ENCODE measurements at regions not wholly inside any gene's neighbourhood (a gene's known extent, or its start where the extent isn't known, plus 50 kb on each side); places are given as distances from the start of the nearest gene placed in this dataset.

- TF ChIP-seq, protein P1, sequence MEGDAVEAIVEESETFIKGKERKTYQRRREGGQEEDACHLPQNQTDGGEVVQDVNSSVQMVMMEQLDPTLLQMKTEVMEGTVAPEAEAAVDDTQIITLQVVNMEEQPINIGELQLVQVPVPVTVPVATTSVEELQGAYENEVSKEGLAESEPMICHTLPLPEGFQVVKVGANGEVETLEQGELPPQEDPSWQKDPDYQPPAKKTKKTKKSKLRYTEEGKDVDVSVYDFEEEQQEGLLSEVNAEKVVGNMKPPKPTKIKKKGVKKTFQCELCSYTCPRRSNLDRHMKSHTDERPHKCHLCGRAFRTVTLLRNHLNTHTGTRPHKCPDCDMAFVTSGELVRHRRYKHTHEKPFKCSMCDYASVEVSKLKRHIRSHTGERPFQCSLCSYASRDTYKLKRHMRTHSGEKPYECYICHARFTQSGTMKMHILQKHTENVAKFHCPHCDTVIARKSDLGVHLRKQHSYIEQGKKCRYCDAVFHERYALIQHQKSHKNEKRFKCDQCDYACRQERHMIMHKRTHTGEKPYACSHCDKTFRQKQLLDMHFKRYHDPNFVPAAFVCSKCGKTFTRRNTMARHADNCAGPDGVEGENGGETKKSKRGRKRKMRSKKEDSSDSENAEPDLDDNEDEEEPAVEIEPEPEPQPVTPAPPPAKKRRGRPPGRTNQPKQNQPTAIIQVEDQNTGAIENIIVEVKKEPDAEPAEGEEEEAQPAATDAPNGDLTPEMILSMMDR (IDR thresholded peaks at IDR 0.05; ENCODE audit: control extremely low read depth, extremely low read depth, low read depth, missing control alignments) = no peak
- no peak for DNase-seq (ENCODE audit: extremely low spot score)
- ChIA-PET POLR2A (no interaction called here), CTCF (no interaction called here)
These were observed 259.2 kb upstream of the NFIA start for GRCh38 chr1:60823151-60823550.

DNA sequence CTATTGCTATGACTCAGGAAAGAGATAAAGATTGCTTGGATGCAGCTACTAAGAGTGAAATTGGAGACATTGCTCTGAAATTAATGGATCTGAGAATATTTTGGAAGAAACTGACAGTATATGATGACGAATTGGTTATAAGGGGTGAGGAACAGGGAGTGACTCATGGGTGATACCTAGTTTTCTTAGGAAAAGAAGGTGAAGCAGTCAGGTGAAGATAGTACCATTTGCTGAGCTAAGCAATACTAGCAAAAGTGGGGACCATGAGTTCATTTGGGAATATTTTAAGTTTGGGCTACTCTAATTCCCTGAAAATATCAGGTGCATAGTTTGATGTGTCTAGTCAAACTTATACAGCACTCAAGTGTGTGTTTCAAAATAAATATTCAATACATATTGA is 260.1 kb upstream of the NFIA start:
- TF ChIP-seq, protein P1 (IDR thresholded peaks at IDR 0.05; ENCODE audit: control extremely low read depth, extremely low read depth, low read depth, missing control alignments) = no peak
- POLR2A ChIA-PET = no interaction called here
- CTCF ChIA-PET = interaction anchor here (0.7 to 1.1 kb wide), 2 partner anchors 10 to 56 kb away, joined by 3 read pairs; no protein-coding TSS in a partner anchor
- no peak for DNase-seq (ENCODE audit: extremely low spot score)

- ChIA-PET CTCF (no interaction called here), POLR2A (no interaction called here)
- no peak for DNase-seq (ENCODE audit: extremely low spot score)
- TF ChIP-seq, protein P1 (IDR thresholded peaks at IDR 0.05; ENCODE audit: control extremely low read depth, extremely low read depth, low read depth, missing control alignments) = no peak
These were observed 261.2 kb upstream of the NFIA start for GRCh38 chr1:60821156-60821555.

DNA sequence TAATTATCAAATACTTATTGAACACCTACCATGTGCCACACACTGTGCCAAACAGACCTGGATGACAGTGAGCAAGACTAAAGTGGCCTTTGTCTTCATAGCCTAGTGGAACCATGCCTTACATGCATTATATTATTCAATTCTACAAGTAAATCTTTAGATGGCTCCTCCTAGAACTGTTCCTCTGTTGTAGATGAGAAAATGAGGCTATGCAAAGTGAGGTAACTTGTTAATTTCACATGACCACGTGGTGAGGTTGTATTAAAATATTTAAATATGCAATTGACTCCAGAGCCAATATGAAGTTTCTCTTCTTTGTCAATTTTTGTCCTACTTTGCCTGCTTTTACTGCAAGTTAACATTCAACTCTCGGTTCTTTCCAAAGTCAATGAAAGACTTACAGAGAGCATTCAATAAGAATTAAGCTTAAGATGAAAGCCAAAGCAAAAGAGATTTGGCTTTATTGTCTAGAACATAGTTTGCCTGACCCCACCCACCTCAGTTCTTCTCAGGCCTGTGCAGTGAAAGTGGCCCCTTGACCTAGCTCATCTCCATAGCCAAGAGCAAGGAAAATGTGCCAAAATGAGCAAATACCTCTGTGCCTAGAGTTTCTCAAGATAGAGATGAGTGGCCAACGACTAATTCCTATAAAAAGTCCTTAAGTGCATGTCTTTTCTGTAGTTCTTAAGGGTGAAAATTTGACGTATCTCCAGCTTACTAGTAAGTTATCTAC is 263.2 kb upstream of the NFIA start:
- CTCF ChIA-PET = interaction anchor here (1.3 to 1.6 kb wide), 2 partner anchors 18 to 68 kb away, joined by 3 read pairs; no protein-coding TSS in a partner anchor
- no peak for DNase-seq (ENCODE audit: extremely low spot score)
- POLR2A ChIA-PET = no interaction called here
- TF ChIP-seq, protein P1 (IDR thresholded peaks at IDR 0.05; ENCODE audit: control extremely low read depth, extremely low read depth, low read depth, missing control alignments) = no peak

DNA sequence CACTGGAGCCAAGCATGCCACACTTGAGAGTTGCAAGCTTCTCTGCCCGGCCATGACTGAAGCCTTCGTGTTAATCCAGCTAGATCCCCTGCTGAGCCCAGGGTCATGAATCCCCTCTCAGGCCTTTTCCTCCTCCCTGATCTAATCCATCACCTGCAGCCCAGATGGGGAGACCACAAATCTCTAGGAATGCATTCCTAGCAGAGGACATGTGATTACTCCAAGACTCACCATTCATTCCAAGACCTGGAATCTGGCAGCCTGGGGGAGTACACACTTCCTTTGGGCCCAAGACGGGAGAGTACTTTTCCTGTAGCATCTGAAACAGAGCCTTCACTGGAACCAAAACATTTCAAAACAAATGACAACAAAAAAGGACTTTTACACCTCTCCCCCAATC is 269.3 kb upstream of the NFIA start:
- CTCF ChIA-PET = no interaction called here
- POLR2A ChIA-PET = no interaction called here
- TF ChIP-seq, protein P1 (IDR thresholded peaks at IDR 0.05; ENCODE audit: control extremely low read depth, extremely low read depth, low read depth, missing control alignments) = no peak

DNA sequence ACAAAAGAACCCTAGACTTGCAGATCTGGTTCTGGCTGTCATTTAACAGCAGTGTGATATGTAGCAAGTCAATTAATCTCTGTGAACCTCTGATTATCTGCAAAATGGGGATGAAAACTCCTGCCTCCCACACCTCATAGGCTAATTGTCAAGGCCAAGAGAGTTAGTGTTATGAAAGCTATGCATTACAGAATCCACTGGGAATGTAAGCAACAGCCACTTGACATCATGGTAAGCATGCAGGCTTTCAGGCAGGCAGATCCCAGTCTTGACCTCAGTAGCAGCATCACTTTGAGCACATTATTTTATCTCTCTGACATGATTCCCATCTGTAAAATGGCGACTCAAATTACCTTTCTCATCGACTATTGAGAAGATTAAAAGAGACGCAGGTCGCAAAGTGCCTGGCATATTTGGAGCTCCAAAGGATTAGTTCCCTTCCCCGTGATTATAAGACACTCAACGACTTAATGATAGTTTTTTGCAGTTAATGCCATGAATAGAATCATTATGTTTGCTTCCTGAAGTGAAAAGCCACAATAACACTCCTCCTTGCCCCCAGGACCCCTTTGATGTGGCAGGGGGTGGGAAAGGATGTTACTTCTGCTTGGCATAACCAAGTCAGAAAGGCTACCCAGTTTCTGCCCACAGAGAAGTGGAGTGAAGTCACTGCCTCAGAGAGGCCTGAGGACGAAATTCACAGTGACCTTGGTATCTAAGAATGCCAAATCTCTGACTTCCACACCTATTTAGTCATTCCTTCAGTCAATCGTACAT is 273.0 kb upstream of the NFIA start:
- ChIA-PET CTCF (interaction anchor here (1.3 kb wide), 1 partner anchor 39 kb away, joined by 3 read pairs; no protein-coding TSS in a partner anchor), POLR2A (no interaction called here)
- TF ChIP-seq, protein P1 (IDR thresholded peaks at IDR 0.05; ENCODE audit: control extremely low read depth, extremely low read depth, low read depth, missing control alignments) = no peak
- DNase-seq (ENCODE audit: extremely low spot score) = no peak

More for the DNA sequence above, 269.3 kb upstream of the NFIA start:
- DNase-seq (ENCODE audit: extremely low spot score) = no peak
